ENCODE measurements at regions not wholly inside any gene's neighbourhood (a gene's known extent, or its start where the extent isn't known, plus 50 kb on each side); places are given as distances from the start of the nearest gene placed in this dataset.

DNA sequence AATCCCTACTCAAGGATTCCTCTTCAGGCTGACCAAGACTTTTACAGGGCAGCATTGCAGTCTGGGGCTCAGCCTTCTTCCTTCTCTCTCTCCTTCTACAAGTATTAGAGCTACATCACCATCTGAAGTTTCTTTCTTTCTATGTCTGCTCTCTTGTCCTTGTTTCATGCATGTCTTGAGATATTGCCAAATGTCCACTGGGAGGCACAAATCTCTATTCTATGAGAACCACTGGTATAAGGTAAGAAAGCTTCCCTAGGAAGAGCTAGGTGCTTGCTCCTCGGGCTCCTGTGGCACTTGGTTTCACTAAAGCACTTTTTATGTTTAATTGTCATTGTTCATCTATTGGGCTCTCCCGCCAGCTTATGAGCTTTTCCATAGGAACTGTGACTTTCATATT is 289.2 kb upstream of the PCSK5 start:
- BruUV-seq (replicated peaks) = no TSS peak
- no peaks in the 10 kb centered on the region for H3F3A ChIP-seq (ENCODE audit: insufficient read depth, low read depth)
- no peak overlapping the region for H3K27ac ChIP-seq
- H2AFZ ChIP-seq = no peak overlapping the region
- H3K4me1 ChIP-seq (replicated peaks; ENCODE audit: insufficient read depth) = no peaks in the 10 kb centered on the region
- no peak for DNase-seq
- H4K20me1 ChIP-seq (ENCODE audit: insufficient read depth) = no peaks in the 10 kb centered on the region
- ChIA-PET POLR2A (ENCODE audit: unreplicated experiment) (no interaction called here), CTCF (no interaction called here)
- intact Hi-C loops (cut with micrococcal nuclease; ENCODE audit: unreplicated experiment) = no loop called here
- no peak overlapping the region for H3K4me3 ChIP-seq
- no peaks in the 10 kb centered on the region for H3K27me3 ChIP-seq (ENCODE audit: insufficient read depth, low read depth)
- H3K9me3 ChIP-seq (ENCODE audit: insufficient read depth, low read depth) = no peaks in the 10 kb centered on the region
- H3K4me2 ChIP-seq = no peak overlapping the region
- no peaks in the 10 kb centered on the region for H3K9me2 ChIP-seq (ENCODE audit: insufficient read depth)
- no peaks in the 10 kb centered on the region for H3K36me3 ChIP-seq (ENCODE audit: low read depth)
- H3K79me2 ChIP-seq (ENCODE audit: low read depth) = no peaks in the 10 kb centered on the region
- no peak for TF ChIP-seq EZH2 (IDR thresholded peaks at IDR 0.05; ENCODE audit: low read depth)
- TF ChIP-seq, protein P1, sequence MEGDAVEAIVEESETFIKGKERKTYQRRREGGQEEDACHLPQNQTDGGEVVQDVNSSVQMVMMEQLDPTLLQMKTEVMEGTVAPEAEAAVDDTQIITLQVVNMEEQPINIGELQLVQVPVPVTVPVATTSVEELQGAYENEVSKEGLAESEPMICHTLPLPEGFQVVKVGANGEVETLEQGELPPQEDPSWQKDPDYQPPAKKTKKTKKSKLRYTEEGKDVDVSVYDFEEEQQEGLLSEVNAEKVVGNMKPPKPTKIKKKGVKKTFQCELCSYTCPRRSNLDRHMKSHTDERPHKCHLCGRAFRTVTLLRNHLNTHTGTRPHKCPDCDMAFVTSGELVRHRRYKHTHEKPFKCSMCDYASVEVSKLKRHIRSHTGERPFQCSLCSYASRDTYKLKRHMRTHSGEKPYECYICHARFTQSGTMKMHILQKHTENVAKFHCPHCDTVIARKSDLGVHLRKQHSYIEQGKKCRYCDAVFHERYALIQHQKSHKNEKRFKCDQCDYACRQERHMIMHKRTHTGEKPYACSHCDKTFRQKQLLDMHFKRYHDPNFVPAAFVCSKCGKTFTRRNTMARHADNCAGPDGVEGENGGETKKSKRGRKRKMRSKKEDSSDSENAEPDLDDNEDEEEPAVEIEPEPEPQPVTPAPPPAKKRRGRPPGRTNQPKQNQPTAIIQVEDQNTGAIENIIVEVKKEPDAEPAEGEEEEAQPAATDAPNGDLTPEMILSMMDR (conservative IDR thresholded peaks at IDR 0.05) = no peak; the same call in 1 of the 2 replicates

DNA sequence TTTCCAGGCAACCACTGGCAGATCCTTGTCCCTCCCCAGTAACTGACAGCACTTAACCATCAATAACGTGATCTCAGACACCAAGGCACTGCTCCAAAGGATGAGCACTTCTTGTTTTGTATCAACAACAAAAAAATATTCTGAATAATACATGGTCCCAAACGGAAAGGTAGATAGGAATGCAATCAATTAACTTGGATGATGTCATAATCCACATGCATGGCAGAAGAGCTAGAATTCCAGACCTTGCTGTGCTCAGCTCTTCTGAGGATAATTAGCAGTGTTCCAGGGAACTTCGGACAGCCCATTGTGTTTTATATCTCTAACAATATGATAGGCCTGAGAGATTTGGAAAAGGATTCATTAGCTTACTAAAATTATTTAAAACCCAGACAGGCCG is 288.4 kb upstream of the PCSK5 start:
- Histone ChIP-seq H3F3A (ENCODE audit: insufficient read depth, low read depth) (no peaks in the 10 kb centered on the region), H2AFZ (no peak overlapping the region), H3K4me1 (replicated peaks; ENCODE audit: insufficient read depth) (no peaks in the 10 kb centered on the region), H3K9me3 (ENCODE audit: insufficient read depth, low read depth) (no peaks in the 10 kb centered on the region), H3K36me3 (ENCODE audit: low read depth) (no peaks in the 10 kb centered on the region), H3K79me2 (ENCODE audit: low read depth) (no peaks in the 10 kb centered on the region), H3K27ac (no peak overlapping the region), H3K9me2 (ENCODE audit: insufficient read depth) (no peaks in the 10 kb centered on the region), H3K4me2 (no peak overlapping the region), H4K20me1 (ENCODE audit: insufficient read depth) (no peaks in the 10 kb centered on the region), H3K27me3 (ENCODE audit: insufficient read depth, low read depth) (no peaks in the 10 kb centered on the region), H3K4me3 (no peak overlapping the region)
- POLR2A ChIA-PET (ENCODE audit: unreplicated experiment) = no interaction called here
- intact Hi-C loops (cut with micrococcal nuclease; ENCODE audit: unreplicated experiment) = no loop called here
- TF ChIP-seq, protein P1 (conservative IDR thresholded peaks at IDR 0.05) = no peak
- no peak for TF ChIP-seq EZH2 (IDR thresholded peaks at IDR 0.05; ENCODE audit: low read depth)
- BruUV-seq (replicated peaks) = no TSS peak
- no peak for DNase-seq
- CTCF ChIA-PET = no interaction called here

DNA sequence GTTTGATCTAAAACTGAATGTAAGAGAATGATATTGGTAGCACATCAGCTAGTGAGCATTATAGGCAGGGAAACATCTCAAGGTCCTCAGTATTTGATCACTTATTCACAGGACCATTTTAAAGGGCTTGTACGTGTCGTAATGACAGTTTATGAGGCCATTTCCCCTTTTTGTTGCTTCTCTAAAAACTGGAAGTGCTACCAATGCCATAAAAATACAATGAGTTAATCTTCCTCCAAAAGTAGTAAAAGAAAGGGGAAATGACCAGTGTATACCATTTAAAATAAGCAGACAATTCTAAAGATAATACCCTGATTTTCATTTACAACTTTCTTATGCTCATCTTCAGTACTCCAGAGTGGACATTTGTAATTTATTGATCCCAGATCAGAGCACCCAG is 285.8 kb upstream of the PCSK5 start:
- Histone ChIP-seq H3F3A (ENCODE audit: insufficient read depth, low read depth) (no peaks in the 10 kb centered on the region), H3K27ac (no peak overlapping the region), H3K27me3 (ENCODE audit: insufficient read depth, low read depth) (no peaks in the 10 kb centered on the region), H2AFZ (no peak overlapping the region), H3K4me1 (replicated peaks; ENCODE audit: insufficient read depth) (no peaks in the 10 kb centered on the region), H3K79me2 (ENCODE audit: low read depth) (no peaks in the 10 kb centered on the region), H3K36me3 (ENCODE audit: low read depth) (no peaks in the 10 kb centered on the region), H3K9me3 (ENCODE audit: insufficient read depth, low read depth) (no peaks in the 10 kb centered on the region), H3K9me2 (ENCODE audit: insufficient read depth) (no peaks in the 10 kb centered on the region), H3K4me3 (no peak overlapping the region), H4K20me1 (ENCODE audit: insufficient read depth) (no peaks in the 10 kb centered on the region), H3K4me2 (no peak overlapping the region)
- TF ChIP-seq EZH2 (IDR thresholded peaks at IDR 0.05; ENCODE audit: low read depth) = no peak
- TF ChIP-seq, protein P1 (conservative IDR thresholded peaks at IDR 0.05) = no peak
- BruUV-seq (replicated peaks) = no TSS peak
- ChIA-PET CTCF (no interaction called here), POLR2A (ENCODE audit: unreplicated experiment) (no interaction called here)
- no peak for DNase-seq
- intact Hi-C loops (cut with micrococcal nuclease; ENCODE audit: unreplicated experiment) = no loop called here
